RWPE1 (cell line): ENCODE measurements at regions not wholly inside any gene's neighbourhood (a gene's known extent, or its start where the extent isn't known, plus 50 kb on each side); places are given as distances from the start of the nearest gene placed in this dataset.

Experiments used
- CTCF ChIA-PET: fragments of 350-600 bp; sonication (Branson Sonifier 250); formaldehyde crosslinking; extraction: SDS; loops from one replicate; lab custom pipeline; 2021; lab: Yijun Ruan, JAX
- POLR2A ChIA-PET: fragments of 400-600 bp; formaldehyde crosslinking; extraction: SDS; loops from one replicate; lab custom pipeline; 2020; ENCODE audit warnings: antibody characterized with exemption; ENCODE audit not compliant: low non-redundant PET; lab: Yijun Ruan, JAX
- DNase-seq: peaks from one replicate; pipeline ENCODE4 v3.0.0; 2012; ENCODE audit warnings: low spot score
- H3K27ac ChIP-seq: fragments of 450-650 bp; 2 replicates; pipeline ENCODE4 v1.5.1; 2017
- TF ChIP-seq, protein P1 (sequence below): fragments of 450-650 bp; conservative IDR thresholded peaks from 2 replicates; pipeline ENCODE4 v1.5.1; 2017; ENCODE audit warnings: low read depth, mild to moderate bottlenecking

DNA sequence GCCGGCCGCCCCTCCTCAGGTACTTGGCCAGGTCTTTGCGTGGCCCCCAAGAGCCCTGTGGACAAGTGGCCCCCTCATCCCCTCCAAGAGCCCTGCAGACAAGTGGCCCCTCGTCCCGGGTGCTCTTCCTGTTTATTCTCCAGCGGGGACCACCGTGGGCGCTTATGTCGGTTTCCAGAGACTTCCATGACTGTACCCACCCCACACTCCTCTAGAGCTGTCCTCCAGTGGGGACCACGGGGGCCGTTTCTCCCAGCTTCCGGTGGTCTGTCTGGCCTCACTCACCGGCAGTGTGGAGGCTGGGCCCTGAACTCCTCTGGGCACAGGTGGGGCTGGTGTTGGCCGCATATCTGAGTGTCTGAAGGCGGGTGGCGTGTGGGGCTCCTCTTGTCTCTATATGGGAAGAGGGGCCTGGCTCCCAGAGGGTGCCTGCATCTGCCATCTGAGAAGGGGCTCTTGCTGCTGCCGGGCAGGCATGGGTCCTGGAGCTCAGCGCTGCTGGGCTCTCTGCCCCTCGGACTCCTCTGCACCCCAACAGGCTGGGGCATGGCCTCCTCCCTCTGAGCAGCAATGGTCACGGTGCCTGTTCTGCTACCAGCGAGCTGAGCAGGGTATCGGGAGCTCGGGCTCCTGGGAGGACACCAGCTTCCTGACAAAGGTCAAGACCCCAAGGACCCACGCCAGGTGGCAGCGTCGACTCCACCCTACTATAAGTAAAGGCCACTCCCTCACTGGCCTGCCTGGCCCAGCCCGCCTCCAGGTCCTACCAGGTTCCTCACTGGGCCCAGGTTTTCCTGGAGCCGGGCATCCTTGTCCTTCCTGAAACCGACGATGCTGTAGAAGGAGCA, 1264.3 kb downstream of the BRD1 start:
- TF ChIP-seq, protein P1, sequence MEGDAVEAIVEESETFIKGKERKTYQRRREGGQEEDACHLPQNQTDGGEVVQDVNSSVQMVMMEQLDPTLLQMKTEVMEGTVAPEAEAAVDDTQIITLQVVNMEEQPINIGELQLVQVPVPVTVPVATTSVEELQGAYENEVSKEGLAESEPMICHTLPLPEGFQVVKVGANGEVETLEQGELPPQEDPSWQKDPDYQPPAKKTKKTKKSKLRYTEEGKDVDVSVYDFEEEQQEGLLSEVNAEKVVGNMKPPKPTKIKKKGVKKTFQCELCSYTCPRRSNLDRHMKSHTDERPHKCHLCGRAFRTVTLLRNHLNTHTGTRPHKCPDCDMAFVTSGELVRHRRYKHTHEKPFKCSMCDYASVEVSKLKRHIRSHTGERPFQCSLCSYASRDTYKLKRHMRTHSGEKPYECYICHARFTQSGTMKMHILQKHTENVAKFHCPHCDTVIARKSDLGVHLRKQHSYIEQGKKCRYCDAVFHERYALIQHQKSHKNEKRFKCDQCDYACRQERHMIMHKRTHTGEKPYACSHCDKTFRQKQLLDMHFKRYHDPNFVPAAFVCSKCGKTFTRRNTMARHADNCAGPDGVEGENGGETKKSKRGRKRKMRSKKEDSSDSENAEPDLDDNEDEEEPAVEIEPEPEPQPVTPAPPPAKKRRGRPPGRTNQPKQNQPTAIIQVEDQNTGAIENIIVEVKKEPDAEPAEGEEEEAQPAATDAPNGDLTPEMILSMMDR: no peak
- CTCF ChIA-PET: no interaction called here
- no peak overlapping the region for H3K27ac ChIP-seq
- POLR2A ChIA-PET: no interaction called here
- DNase-seq: no peak

DNA sequence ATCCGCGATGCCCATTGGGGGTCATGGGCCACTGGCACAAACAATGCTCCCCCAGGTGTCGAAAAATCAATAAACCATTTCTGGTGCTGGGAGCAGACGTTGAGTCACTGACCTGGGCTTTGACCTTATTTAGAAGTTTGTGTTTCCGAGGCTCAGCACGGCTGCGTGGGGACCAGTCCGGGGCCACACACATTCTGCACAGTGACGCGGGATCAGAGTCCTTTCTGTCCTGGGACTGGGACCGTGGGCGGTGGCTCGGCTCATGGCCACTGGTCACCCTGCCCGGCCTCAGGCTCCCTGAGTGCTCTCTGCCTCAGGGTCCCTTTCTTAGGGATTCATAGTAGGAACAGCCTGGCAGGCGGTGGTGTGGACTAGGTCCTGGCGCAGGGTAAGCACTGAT, 1266.0 kb downstream of the BRD1 start:
- ChIA-PET POLR2A (no interaction called here), CTCF (no interaction called here)
- TF ChIP-seq, protein P1: no peak
- DNase-seq: no peak
- H3K27ac ChIP-seq: no peak overlapping the region

DNA sequence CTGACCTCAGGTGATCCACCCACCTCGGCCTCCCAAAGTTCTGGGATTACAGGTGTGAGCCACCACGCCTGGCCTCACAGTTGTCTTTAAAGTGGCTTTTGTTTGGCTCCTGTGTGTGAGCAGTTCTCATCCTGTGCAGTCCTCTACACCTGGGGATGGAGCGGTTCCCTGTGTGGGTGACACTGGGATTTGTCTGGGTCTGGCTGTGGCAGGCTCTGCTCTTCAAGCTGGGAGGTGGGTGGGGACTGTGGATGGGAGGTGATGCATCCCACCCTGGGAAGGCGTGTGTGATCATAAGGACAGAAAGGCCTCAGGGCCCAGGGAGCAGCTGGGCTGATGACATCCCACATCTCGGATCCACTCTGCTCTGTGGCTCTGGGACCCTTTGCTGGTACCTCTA, 1266.8 kb downstream of the BRD1 start:
- POLR2A ChIA-PET: no interaction called here
- TF ChIP-seq, protein P1: no peak
- DNase-seq: no peak
- no peak overlapping the region for H3K27ac ChIP-seq
- CTCF ChIA-PET: no interaction called here

DNA sequence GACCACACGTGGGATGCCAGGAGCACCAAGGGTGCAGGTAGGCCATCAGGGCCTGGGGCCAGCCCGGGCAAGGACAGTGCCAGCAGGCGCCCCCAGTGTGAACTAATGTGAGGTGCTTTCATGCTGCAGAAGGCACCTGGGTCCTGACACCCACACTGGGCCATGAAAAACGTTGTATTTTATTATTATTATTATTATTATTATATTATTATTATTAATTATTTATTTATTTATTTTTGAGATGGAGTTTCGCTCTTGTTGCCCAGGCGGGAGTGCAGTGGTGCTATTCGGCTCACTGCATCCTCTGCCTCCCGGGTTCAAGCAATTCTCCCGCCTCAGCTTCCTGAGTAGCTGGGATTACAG, 1267.3 kb downstream of the BRD1 start:
- no peak overlapping the region for H3K27ac ChIP-seq
- ChIA-PET CTCF (no interaction called here), POLR2A (no interaction called here)
- no peak for DNase-seq
- TF ChIP-seq, protein P1: no peak

DNA sequence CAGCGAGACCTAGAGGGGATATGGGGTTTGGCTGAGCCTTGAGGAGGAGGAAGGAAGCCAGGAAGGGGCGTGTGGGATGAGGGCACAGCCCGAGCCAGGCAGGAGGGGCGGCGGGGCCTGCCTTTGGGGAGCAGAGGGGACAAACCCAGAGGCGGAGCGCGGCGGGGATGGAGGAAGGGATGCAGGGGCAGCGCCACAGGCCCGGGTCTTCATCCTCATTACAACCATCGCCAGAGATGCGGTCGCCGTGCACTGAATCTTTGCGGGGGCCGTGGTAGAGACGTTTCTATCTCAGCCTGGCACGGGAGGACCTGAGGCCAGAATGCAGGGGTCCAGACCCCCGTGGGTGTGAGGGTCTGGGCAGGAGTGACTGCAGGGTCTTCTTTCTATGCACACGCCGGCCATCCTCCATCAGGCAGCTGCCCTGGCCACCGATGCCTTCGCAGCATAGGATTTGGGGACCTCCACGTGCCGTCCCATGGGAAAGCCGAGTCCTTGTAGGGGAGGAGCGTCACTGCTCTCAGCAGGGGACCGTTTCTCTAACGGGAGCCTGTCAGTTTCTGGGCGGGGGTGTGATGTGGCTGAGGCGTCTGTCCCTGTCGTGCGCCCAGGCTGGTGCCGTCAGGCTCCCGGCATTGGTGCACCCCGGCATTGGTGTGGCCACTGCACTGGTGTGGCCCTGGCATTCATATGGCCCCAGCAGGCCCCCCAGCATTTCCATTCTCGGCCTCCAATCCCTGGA, 1267.9 kb downstream of the BRD1 start:
- CTCF ChIA-PET: no interaction called here
- no peak for DNase-seq
- TF ChIP-seq, protein P1: no peak
- H3K27ac ChIP-seq: no peak overlapping the region
- POLR2A ChIA-PET: no interaction called here

DNA sequence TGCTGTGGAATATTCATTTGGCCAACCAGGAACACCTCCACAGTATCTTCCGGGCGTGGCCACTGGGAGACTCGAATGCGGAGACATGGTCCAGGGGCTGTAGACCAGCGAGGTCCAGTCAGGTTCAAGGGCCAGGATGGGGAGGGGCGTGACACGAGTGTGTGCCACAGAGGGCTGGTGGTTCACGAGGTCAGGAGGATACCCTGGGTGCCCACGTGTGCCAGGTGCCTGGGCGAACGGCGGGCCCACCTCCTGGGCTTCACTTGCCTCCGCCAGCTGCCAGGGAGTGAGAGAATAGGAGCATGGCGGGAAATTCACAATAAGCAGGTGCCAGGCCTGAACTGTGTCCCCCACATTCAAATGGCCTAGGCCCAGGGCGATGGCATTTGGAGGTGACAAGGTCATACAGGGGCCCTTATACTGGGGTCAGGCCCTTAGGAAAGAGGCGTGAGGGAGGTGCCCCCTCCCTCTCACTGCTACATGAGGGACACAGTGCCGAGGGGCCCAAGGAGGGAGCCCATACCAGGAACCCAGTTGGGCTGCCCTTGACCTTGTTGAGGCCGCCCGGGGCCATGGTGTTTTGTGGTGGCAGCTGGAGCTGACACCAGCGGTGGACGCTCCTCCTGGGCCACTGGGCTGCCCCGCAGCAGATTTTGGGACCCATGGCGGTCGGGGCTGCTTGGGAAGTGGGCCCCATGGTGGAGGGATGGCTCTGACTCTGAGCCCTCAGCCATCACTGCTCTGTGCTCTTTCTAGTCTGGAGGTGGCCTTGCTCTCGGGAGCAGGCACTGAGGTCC, 1268.9 kb downstream of the BRD1 start:
- POLR2A ChIA-PET: no interaction called here
- CTCF ChIA-PET: no interaction called here
- TF ChIP-seq, protein P1: no peak
- H3K27ac ChIP-seq: no peak overlapping the region
- DNase-seq: no peak
